NCI-H2081 treated with DMSO at 0.1 percent for 48 hours (cell line): ENCODE measurements at regions not wholly inside any gene's neighbourhood (a gene's known extent, or its start where the extent isn't known, plus 50 kb on each side); places are given as distances from the start of the nearest gene placed in this dataset.

Source experiments
- DNase-seq: peaks from one replicate; lab custom pipeline; 2025; lab: John Stamatoyannopoulos, UW

- no peak for DNase-seq
These were observed 89.5 kb upstream of the PGBD5 start for GRCh38 chr1:230515451-230516145.

DNA sequence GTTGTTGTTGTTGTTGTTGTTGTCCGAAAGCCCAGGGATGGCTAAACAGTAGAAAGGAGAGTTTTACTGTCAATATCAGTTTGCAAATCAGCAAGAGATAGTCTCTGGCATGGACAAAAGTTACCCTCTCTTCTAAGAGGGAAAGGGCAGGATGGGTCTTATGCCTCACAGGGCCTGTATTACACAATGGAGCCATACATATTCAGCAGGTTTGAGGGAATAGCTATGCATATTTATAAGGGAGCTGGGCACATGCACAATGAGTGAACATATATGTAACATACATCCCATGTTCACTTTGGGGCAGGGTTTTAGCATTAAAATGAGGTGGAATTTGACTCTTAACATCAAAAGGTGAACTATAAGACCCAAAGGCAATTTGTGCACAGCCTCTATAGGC, 84.4 kb upstream of the PGBD5 start:
- no peak for DNase-seq

DNA sequence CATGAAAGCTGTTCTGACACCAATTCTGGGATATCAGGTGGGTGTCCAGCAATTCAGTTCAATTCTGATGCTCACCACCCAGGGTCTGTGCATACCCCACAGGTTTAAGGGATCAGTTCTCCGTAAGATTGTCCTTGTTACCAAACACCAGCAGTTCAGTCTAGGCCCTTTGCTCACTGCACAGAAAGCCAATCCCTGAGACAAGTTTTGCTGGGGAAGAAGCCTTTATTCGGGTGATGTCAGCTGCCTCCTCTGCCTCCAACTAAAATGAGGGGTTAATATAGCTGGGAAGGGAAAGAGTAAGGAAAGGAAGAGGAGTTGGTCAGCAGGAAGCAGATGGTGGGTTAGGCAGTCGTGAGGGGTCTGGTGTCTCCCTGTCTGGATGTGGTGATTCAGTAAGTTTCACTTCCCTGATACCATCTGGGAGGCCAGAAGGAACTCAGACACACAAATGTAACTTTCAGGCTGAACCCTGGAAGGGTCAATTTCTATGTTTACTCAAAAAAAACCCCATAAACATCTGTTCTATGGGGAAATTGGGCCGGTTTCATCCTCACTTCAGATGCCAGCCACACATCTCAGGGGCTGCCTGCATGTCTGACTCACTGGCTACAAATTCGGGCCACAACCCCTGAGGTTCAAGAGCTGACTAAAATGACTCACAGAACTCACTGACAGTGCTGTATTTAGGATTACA, 83.3 kb upstream of the PGBD5 start:
- no peak for DNase-seq

- DNase-seq: no peak
These were observed 81.7 kb upstream of the PGBD5 start for GRCh38 chr1:230507666-230508402.

DNA sequence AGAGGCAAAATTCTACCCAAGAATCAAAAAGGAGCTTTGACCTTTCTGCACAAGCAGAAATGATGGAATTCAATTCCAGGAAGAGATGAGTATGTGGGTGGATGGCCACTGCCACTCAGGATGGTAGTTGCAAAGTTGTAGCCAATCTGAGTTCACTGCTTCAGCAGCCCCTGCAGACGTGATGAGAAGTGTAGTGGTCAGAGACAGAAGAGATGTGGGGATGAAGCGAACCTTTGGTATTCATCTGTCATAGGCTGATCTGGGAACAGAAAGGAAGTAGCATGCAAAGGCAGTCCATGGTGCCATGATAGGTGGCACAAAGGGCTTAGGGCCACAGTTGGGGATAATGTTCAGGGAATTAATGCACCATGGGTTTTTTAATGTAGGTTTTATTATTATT, 81.1 kb upstream of the PGBD5 start:
- DNase-seq: no peak

- DNase-seq: no peak
These were observed 80.3 kb upstream of the PGBD5 start for GRCh38 chr1:230506451-230506850.

DNA sequence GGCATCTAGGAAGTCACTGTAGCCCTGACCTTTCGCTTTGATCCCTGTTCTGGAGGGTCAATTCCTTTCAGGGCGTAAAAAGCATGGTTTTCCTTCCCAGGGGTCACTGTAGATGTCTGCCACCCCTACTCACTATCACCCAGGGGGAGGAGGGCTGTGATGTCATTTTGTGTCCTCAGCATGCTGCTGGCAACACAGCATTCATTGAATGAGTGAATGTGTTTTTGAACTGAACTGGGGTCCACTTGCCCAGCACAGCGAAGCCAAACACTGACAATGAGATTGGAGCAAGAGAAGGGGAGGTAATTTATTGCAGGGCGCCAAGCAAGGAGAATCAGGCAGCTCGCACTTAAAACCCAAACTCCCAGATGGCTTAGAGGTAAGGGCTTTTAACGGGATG, 78.2 kb upstream of the PGBD5 start:
- no peak for DNase-seq

DNA sequence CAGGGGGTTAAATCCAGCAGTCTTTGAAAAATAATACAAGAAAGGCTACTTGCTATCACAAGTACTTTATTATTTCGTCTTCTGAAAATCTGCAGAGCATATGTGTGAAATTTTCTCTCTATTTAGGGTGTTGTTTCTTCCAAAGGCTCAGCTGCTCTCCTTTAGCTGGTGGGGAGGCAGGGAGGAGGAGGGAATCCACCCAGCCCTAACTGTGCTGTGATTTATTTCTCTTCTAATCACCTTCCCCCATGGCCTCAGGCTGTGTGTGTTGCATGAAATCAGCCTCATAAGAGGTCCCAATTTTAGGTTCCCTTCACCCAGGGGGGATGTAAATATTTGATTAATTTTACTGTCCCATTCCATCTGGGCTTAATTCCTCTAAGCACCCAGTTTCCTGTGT, 77.6 kb upstream of the PGBD5 start:
- DNase-seq: no peak

- no peak for DNase-seq
These were observed 76.9 kb upstream of the PGBD5 start for GRCh38 chr1:230502996-230503395.

- no peak for DNase-seq
These were observed 76.2 kb upstream of the PGBD5 start for GRCh38 chr1:230502306-230502705.

- DNase-seq: no peak
These were observed 75.7 kb upstream of the PGBD5 start for GRCh38 chr1:230501849-230502248.

DNA sequence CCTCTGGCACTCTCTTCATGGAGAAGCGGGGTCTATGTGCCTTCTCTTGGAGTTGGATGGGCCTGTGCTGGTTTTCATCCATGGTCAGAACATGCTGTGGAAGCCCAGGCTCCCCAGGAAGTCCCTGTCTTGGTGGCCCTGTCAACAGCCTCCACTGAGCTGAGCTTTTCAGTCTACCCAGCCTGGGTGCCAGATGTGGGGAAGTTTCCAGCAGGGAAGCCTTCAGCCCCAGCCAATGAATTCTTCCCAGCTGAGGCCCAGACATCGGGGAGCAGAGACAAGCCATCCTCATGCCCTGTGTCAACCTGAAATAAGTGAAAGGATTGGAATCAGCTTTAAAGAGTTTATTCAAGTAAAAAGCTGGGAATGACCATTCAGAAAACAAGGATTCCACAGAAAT, 75.1 kb upstream of the PGBD5 start:
- no peak for DNase-seq

GRCh38 chr1:230500063-230500462, 73.9 kb upstream of the PGBD5 start:
- DNase-seq: no peak

DNA sequence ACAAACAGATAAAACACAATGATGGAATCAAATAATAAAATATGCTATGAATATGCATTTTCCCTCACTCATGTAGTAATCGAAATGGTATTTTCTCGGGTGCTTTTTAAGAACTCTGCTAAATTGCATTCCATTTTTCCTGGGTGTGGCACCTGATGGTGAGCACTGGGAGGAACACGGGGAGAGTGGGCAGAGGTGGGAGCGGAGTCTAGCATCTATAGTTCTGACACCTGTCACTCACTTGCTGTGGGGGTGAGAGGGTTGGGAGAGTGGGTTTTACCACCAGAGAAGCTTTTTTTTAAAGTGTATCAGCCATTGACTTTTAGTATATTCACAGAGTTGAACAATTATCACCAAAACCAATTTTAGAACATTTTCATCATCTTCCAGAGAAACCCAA, 73.4 kb upstream of the PGBD5 start:
- no peak for DNase-seq

DNA sequence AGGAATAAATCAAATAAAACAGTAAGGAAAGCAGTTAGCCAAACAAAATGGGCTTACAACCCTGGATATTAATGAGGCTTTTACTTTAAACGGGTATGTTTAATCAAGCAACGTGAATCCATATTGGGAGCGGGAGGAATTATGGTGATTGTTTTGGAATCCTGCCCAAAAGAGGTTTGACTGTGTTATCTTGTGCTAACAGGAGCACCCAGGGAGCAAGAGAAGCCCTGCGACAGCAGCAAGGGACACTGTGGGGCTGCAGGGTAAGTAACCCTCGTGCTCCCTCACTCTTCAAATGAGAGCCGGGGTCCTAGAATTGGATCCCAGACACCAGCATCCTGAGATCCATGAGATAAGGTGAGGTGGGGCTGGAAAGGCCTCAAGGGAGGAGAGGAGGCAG, 72.6 kb upstream of the PGBD5 start:
- DNase-seq: peak; percentile 62

DNA sequence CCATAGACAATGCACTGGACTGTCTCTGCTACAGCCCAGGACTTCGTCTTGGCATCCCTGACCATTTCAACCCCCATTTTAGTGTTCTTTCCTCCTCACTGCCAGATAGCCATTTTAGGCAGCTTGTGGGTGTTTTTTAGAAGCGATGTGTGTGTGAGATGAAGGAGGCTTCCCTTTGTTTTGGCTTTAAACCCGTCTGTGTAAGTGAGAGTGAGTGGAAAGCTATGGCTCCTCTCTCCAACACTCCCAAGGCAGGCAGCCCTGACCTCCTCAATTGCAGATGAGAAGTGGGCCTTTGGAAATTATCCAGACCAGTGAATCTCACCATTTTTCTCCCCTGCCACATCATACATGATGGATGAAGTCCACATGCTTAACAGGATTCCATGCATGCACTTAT, 70.3 kb upstream of the PGBD5 start:
- no peak for DNase-seq

DNA sequence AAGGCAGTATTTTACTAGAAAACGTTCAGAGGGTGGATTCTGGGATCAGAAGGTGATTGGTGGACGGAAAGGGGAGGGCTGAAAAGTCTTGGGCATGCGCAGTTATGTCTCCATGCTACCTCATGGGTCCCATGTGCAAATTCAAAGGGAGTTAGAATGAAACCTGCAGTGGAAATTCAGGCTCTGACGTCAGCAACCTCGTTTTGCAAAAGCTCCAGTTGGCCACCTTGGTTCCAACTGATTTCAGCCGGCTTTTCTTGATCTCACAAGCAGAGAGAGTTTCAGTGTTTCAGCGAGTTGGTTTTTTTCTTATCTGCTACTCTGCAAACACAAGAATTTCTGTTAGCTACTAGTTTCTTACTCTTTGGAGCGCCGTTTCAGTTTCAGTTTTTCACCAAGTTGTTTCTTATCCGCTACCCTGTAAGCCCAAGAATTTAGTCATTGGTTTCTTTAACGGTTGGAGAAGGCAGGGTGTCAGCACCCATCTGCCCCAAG, 69.8 kb upstream of the PGBD5 start:
- no peak for DNase-seq

GRCh38 chr1:230495076-230495475, 68.9 kb upstream of the PGBD5 start:
- no peak for DNase-seq

DNA sequence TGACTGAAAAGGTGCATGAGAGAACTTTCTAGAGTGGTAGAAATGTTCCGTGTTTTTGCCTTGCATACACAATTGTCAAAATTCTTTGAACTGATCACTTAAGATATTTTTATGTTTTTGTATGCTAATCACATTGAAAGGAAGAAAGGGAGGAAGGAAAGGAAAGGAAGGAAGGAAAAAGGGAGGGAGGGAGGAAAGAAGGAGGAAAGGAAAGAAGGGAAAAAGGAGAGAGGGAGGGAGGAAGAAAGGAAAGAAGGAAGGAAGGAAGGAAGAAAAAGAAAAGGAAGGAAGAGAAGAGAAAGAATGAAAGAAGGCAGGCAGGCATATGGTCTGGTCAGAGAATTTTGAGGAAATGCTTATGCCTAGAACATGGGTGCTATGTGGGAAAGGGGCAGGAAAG, 68.4 kb upstream of the PGBD5 start:
- DNase-seq: no peak

DNA sequence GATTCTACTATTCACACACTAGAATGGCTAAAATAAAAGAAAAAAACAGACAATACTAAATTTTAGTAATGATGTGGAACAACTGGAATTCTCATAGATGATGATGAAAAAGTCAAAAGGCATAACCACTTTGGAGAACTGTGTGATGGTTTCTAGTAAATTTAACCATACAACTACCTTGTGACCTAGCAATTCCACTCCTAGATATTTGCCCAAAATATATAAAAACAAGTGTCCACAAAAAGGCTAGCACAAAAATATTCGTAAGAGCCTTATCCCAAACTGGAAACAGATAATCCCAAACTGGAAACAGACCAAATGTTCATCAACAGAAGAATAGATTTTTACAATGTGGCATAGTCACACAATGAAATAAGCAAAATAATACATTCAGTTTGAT, 67.9 kb upstream of the PGBD5 start:
- no peak for DNase-seq

- no peak for DNase-seq
These were observed 67.1 kb upstream of the PGBD5 start for GRCh38 chr1:230493264-230493663.

- DNase-seq: no peak
These were observed 64.3 kb upstream of the PGBD5 start for GRCh38 chr1:230490436-230490835.

DNA sequence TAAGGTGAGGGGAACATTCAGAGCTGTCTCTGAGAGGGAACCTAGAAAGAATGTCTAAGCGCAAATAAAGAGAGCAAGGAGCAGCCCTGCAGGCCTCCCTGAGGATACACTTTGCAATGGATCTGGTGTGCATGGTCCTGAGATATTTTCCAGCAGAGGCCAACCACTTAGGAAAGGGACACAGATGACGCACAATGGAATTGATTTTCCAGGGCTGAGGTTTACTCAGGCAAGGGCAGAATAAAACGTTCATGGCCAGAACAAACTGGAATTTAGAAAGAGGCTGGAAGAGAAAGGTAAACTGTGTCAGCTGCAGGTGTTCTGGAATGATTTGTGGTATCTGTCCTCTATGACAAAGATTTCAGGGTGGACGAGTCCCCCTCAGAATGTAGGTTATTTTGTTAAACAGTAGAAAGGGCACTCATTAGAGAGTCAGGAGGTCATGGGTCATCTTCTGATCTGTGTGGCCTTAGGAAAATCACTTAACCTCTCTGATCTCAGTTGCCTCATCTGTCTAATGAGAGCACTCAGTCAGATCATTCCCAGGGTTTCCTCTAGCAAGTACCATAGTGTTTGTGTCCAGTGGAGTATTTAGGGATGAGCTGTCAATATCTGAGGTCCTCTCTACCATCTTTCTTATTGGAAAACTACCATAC, 61.8 kb upstream of the PGBD5 start:
- DNase-seq: no peak
